ENCODE measurements at regions not wholly inside any gene's neighbourhood (a gene's known extent, or its start where the extent isn't known, plus 50 kb on each side); places are given as distances from the start of the nearest gene placed in this dataset.

DNA sequence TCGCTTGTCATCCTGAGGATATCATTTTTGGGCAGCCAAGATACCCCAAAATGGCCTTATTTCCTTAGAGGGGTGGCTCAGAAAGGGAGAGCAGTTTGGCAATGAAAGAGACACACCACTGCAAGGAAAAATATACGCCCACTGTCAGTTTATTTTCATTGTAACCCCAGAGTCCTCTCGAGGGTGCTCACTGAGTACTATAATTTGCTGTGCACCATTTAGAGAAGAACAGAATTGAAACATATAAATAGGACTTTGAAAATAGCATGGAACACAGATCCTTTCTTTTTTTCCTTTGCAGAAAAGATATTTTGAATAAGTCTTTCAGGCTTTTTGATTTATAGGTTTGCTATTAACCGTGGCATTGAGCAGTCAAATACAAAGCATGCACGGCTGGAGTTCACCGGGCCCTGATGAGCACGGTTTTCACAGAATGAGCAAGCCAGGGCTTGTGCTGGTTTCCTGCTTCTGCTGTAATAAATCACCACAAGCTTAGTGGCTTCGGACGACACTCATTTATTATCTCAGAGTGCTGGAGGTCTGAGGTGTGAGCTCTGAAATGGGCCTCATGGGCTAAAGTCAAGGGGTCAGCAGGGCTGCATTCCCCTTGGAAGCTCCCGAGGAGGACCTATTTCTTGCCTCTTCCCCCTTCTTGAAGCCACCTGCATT, 152.3 kb downstream of the ZNF664 start:
- Histone ChIP-seq H3K27me3 (no peaks in the 10 kb centered on the region), H3K9me3 (no peaks in the 10 kb centered on the region), H3K4me3 (no peak overlapping the region), H3K4me1 (no peaks in the 10 kb centered on the region), H3K36me3 (ENCODE audit: low read depth, missing control alignments) (no peaks in the 10 kb centered on the region), H3K27ac (no peak overlapping the region)
- DNase-seq = no peak
- intact Hi-C loops (cut with DNase I; ENCODE audit: low total_unique reads) = no loop called here
- TF ChIP-seq CTCF (IDR thresholded peaks at IDR 0.05) = no peak
- TF ChIP-seq POLR2A (IDR thresholded peaks at IDR 0.05) = no peak
- WGBS, 2 donors = 74 to 81% methylated on average over 10 of the region's 10 CpGs

DNA sequence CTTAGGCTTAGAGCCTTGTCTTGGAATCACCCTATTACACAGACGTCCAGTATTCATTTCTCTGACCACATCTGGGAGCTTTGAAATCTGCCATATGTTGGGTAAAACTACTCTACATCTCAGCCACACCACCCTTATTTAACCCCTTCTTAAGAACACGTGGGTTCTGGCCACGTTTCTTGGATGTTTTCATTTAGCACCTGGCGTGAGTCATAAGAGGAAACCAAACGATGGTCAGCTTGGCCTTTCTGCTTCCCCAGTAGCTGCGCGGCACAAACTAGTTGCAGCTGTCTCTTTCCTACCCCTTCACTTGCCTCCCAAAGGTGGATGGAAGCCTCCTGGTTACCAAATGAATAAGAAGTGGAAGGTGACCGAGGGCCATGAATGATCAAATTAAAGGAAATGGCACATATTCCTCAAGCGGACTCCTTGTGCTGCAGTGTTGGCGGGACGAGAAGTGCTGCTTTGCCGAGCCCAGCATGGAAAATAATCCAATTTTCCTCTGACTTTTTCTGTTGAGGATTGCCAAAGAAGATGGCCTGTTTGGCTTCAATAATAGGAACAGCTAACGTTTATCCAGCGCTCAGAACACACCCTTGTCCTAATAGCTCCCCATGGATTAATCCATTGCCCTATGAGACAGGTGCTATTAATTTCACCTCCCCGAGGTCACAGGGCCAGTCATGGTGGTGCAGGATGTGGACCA, 154.1 kb downstream of the ZNF664 start:
- no peak for DNase-seq
- no peak overlapping the region for H3K4me3 ChIP-seq
- H3K4me1 ChIP-seq = no peaks in the 10 kb centered on the region
- no peaks in the 10 kb centered on the region for H3K27me3 ChIP-seq
- no peak overlapping the region for H3K27ac ChIP-seq
- 48 to 62% methylated on average over 15 of the region's 15 CpGs for WGBS, 2 donors
- no peaks in the 10 kb centered on the region for H3K36me3 ChIP-seq (ENCODE audit: low read depth, missing control alignments)
- no peaks in the 10 kb centered on the region for H3K9me3 ChIP-seq
- intact Hi-C loops (cut with DNase I; ENCODE audit: low total_unique reads) = no loop called here
- TF ChIP-seq CTCF (IDR thresholded peaks at IDR 0.05) (no peak), POLR2A (IDR thresholded peaks at IDR 0.05) (no peak)

DNA sequence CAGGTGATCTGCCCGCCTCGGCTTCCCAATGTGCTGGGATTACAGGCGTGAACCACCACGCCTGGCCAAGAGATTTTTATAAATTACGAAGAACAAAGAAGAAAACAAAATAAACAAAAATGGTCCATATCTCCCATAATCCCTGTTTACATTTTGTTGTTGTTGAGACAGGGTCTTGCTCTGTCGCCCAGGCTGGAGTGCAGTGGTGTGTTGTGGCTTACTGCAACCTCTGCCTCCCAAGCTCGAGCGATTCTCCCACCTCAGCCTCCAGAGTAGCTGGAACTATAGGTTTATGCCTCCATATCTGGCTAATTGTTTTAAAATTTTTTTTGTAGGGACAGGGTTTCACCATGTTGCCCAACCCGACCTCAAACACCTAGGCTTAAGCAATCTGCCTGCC, 156.1 kb downstream of the ZNF664 start:
- no peak for DNase-seq
- H3K27ac ChIP-seq = no peak overlapping the region
- no peaks in the 10 kb centered on the region for H3K36me3 ChIP-seq (ENCODE audit: low read depth, missing control alignments)
- no peak for TF ChIP-seq CTCF (IDR thresholded peaks at IDR 0.05)
- no peak for TF ChIP-seq POLR2A (IDR thresholded peaks at IDR 0.05)
- H3K4me3 ChIP-seq = no peak overlapping the region
- no peaks in the 10 kb centered on the region for H3K27me3 ChIP-seq
- intact Hi-C loops (cut with DNase I; ENCODE audit: low total_unique reads) = no loop called here
- WGBS, 2 donors = 76 to 91% methylated on average over 9 of the region's 9 CpGs
- no peaks in the 10 kb centered on the region for H3K4me1 ChIP-seq
- no peaks in the 10 kb centered on the region for H3K9me3 ChIP-seq

GRCh38 chr12:124130691-124131591, 157.9 kb downstream of the ZNF664 start:
- intact Hi-C loops (cut with DNase I; ENCODE audit: low total_unique reads) = no loop called here
- H3K4me3 ChIP-seq = no peak overlapping the region
- no peaks in the 10 kb centered on the region for H3K4me1 ChIP-seq
- WGBS, 2 donors = 62 to 77% methylated on average over 9 of the region's 9 CpGs
- H3K27me3 ChIP-seq = no peaks in the 10 kb centered on the region
- no peaks in the 10 kb centered on the region for H3K36me3 ChIP-seq (ENCODE audit: low read depth, missing control alignments)
- no peaks in the 10 kb centered on the region for H3K9me3 ChIP-seq
- TF ChIP-seq CTCF (IDR thresholded peaks at IDR 0.05) = no peak
- TF ChIP-seq POLR2A (IDR thresholded peaks at IDR 0.05) = no peak
- no peak for DNase-seq
- no peak overlapping the region for H3K27ac ChIP-seq

All from testis (tissue), 2 donors.